NK-92 treated with Interleukin-12 subunit alpha and Interleukin-12 subunit beta, amount 100 ng/mL, for 24 hours (cell line): ENCODE measurements at regions not wholly inside any gene's neighbourhood (a gene's known extent, or its start where the extent isn't known, plus 50 kb on each side); places are given as distances from the start of the nearest gene placed in this dataset.
"Not testable (repeated sequence)": the region's sequence is repeated elsewhere in the genome, so short reads cannot be mapped to it uniquely, and the experiment has no call there.

Experiments used
- DNase-seq: peaks from one replicate; lab custom pipeline; 2025; lab: John Stamatoyannopoulos, UW

DNA sequence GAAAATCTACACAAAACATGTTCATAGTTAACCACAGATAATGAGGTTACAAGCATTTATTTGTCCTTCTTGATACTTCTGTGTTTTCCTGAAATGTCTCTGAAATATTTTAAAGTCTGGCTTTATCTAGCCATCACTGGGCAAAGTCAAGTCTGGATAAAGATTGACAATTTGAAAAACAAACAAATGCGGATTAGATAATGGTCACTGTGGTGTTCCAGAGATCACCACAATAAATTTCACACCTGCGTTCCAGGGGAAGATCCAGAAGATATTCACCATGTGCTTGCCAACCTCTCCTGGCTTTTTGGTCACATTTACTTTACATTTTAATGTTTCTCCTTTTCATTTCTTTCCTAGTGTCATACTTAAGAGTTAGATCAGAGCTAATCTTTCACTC is 109.7 kb upstream of the CCDC28A start:
- no peak for DNase-seq

DNA sequence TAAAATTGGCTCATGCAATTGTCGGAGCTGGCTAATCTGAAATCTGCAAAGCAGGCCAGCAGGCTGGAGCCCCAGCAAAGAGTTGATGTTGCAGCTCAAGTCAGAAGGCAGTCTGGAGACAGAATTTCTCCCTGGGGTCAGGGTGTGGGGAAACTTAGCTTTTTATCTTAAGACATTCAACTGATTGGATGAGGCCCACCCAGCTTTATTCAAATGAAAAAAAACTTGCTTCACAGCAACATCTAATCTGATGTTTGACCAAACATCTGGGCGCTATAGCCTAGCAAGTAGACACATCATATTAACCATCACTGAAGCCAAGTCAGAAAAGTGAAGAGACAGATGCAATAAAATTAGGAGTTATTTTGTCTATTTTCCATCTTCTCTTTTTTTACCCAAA is 108.8 kb upstream of the CCDC28A start:
- DNase-seq: no peak

DNA sequence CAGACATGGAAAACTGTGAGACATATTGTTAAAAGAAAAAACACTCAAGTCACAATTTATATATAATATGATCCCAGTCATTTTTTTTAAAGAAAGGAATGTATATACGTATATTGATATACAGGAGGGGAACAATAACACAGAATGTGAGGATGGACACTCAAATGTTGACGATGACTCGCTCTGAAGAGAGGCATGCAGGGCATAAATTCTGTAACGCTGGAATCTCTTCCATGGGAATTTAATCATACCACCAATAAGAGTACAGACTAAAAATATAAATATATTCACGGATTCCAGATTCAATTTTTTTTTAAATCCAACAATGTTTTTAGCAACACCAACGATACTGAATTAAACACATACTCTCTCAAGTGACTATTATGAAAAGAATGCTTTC is 106.9 kb upstream of the CCDC28A start:
- no peak for DNase-seq

DNA sequence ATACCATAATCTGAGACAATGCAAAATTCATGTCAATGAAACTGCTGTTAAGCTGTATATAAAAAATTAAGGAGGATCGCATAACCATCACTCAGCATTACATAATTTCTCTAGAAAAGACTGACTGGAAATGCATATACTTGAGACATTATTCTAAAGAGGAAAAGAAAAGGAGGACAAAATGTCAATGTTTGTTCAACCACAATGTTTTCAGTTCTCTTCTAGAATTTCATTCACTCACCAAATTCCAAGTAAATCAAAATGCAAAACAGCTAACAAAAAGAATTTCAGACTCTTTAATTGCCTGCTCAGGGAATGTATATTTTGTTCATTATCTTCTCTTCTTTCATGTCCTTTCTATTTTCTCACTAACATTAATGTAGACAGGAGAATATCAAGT is 106.2 kb upstream of the CCDC28A start:
- no peak for DNase-seq

DNA sequence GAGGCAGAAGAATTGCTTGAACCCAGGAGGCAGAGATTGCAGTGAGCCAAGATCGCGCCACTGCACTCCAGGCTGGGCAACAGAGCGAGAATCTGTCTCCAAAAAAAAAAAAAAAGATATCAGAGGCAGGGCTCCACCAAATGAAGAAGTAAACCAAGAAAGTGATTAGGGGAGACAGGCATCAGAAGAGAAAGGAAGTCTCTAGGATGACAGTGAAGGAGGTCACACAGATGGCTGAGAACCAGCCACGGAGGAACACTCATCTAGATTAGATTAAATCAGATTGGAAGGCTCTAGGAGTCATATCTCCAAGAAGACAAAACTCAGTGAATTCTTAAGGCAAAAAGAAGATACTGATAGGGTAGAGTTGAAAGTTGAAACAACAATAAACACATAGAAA is 102.2 kb upstream of the CCDC28A start:
- DNase-seq: no peak

DNA sequence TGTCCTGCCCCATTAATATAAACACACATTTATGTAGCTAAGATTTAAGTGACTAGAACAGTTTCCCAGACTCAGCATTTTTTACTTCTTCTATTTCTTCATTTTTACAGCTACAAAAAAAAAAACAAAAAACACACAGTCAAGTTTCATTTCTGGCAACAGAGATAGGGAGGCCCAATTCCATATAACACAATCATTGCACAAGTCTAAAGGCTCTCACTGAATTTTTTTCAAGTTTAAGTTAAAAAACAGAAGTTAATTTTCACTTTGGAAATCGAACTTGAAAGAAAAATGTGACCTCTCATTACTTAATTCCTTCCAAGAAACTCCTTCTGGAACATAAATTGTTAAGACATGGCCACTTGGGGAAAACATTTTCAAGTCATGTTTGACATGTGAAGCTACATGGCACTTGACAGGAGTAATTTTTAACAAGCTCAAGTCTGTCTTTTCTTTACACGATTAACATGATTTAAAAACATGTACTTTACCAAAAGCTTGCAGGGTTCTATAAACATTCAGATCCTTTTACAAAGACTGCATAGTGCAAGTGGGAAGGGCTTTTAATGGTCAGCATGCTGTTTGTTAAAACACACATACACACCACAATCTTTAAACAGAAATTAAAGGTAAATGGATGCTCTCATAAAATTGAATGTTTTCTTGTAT is 100.1 kb upstream of the CCDC28A start:
- no peak for DNase-seq

DNA sequence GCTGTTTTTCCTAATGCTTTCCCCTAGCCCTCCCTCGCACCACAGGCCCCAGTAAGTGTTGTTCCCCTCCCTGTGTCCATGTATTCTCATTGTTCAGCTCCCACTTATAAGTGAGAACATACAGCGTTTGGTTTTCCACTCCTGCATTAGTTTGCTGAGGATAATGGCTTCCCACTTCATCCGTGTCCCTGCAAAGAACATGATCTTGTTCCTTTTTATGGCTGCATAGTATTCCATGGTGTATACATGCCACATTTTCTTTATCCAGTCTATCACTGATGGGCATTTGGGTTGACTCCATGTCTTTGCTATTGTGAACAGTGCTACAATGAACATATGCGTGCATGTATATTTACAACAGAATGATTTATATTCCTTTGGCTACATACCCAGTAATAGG is 99.1 kb upstream of the CCDC28A start:
- DNase-seq: not testable (repeated sequence)

DNA sequence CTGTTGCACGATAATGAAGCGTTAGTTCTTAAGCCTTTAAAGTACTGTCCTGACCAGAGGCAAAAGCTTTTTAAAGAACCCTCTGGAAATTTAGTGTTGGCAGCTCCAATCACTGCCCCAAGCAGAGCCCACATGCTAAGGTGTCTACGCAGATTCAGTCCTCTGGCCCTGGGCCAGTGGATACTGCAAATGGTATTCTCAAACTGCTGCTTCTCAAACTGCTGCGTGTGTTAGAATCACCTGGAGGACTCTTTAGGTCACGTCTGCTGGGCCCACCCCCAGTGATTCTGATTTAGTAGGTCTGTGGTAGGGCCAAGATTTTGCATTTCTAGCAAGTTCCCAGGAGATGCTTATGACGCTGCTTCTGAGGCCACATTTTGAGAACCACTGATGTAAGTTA is 96.0 kb upstream of the CCDC28A start:
- no peak for DNase-seq

DNA sequence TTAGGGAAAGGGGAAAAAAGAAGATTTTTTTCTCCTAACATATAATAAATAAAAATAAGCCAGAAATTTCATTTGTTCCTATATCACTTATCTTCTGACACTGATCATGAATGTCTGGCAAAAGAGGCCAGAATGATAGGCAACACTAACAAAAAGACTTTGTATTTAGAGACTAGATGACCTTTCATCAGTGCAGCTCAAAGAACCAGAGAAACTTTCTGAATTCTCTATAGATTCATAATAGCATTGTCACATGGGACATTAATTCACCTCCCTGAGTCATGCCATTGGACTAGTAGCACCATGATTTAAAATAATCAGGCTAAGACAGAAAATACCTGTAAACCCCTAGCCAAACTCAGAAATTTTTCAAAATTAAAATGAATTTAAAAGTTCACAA is 95.4 kb upstream of the CCDC28A start:
- no peak for DNase-seq

DNA sequence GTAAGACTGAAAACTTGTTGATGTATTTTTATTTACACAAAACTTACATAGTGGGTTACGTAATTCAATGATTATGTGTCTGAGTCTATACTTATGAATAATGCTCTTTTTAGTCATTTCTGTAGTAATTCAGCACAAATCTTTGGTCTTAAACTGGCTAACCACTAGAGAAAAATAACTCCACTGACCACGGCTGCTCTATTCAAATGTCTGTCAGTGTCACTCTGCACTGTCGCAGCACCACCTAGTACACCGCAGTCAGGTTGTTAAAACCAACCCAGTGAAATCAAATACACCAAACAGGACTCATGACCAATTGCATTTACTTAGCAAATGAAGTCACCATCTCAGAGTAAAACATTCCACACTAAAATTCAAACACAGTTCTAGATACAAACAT is 93.5 kb upstream of the CCDC28A start:
- no peak for DNase-seq

DNA sequence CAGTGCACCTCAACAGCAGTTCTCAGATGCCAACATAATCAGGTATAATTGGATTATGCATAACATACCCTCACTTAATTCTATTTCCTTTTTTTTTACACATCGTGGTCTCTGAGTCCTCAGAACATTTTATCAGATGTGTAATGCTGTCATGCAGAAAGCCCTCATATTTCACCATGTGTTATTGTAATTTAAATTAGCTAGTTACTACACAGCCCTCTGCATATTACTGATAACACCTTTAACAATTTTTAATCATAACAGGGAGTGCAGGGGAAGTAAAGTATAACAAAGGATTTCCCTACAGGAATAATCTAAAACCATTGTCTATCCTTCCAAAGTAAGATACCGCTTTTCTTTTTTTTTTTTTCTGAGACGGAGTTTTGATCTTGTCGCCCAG is 91.9 kb upstream of the CCDC28A start:
- no peak for DNase-seq

DNA sequence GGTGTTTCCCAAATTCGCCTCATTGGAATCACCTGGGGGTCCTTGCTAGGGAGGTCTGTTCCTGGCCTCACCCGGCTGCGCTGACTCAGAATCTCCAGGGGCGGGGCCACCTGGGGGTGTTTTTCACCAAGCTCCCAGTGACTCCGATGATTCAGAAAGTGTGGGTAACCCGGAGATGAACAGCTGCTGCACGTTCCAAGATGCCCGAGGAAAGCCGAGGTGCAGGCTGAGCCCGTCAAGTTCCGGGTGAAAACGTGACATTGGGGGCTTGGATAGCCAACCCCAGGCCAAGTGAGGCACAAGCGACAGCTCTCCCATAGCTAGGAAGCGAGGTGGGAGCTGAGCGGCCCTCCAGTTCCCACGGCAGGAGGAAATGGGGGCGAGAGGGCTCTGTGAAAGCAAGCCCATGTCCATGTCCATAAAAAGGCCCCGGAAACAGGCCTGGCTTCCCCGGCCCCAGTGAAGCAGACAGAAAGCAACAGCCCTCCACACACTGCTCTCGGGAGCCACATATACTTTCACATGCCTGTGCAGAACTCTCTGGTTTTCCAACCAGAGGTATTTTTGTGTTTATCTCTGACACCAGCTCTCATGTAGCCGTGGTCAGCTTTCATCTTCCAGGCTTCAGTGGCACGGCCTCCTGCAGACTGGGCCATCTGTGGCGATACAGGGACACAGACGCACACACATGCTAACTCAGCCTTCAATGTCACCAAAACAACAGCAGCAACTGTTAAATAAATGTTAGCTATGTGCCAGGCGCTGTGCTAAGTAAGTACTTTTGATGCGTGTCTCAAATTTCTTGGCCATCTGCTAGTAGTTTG is 90.7 kb upstream of the CCDC28A start:
- no peak for DNase-seq

DNA sequence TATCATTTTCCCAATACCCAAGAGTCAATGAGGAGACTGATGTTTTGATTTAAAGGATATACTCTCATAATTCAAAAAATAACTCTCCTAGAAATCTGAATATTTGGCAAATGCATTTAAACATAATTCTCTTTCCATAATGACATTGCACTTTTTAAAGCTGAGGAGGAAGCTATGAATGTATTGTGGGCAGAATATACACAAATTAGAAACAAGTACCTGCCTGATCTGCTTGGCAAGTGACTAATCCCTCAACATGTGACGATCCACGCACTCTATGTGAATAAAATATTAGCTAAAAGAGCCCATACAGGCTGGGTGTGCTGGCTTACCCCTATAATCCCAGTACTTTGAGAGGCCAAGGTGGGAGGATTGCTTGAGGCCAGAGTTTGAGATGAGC is 88.3 kb upstream of the CCDC28A start:
- DNase-seq: no peak

DNA sequence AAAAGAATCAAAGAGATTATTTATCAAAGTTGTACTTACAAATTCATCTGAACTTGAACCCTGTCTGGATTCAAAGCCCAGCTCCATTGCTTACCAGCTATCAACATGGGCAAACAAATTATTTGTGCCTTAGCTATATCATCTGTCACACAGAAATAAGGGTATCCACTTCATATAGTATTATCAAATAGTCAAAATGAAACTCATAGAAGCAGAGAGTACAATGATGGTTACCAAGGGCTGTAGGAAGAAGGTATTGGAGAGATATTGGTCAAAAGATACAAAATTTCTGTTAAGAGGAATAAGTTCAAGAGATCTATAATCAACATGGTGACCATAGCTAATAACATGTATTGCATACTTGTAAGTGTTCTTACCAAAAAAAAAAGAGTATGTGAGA is 87.8 kb upstream of the CCDC28A start:
- DNase-seq: no peak

DNA sequence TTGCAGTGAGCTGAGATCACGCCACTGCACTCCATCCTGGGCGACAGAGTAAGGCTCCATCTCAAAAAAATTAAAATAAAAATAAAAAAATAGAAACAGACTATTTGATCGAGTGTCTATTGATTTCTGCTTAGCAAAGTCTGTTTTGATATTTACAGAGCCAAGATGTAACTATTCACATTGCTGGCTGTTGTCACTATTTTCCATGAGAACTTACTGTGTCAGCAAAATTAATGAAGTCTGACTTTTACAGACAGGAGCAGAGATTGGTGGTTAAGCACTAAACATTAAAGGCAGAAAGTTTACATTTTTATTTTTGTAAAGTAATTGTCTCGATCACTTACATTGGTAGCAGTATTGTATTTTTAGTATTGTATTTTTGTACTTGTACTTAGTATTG is 85.0 kb upstream of the CCDC28A start:
- DNase-seq: no peak

DNA sequence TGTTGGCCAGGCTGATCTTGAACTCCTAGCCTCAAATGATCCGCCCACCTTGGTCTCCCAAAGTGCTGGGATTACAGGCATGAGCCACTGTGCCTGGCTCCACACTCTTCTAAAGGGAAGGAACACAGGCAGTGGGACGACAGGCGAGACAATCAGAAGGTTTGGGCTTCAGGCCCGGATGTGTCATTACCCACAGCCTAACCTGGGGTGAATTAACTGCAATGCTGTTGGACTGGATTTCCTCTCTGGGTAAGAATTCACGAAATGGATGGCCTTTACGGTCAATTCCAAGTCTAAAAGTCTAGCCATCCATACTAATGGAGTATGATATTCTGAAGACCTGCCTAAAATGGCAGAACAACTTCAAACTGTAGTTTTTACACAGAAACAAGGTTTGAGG is 83.7 kb upstream of the CCDC28A start:
- DNase-seq: no peak

DNA sequence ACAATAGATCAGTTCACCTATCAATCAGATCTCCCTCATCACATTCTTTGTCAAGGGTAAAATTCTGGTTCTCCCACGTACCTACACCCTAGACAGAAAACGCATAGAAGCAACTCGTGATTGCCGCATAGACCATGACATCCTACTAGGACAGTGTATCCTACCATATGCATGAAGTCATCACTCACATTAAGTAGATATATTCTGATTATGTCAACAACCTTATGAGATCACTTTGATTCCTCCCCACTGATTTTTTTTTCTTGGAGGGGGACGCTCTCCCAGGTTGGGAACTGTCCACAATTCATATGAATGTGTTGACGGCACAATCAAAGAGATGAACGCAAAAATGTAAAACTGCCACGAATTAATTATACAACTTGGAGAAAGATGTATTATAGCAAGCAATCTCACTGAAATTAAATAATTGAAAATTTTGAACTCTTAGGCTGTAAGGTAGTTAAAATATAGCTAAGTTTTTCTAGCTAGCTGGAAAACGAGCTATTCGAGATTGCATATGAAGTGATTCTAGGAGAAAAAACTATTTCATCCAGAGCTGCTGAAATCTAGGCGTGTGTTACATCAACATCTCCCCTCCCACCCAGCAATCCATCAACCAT is 82.5 kb upstream of the CCDC28A start:
- DNase-seq: no peak

DNA sequence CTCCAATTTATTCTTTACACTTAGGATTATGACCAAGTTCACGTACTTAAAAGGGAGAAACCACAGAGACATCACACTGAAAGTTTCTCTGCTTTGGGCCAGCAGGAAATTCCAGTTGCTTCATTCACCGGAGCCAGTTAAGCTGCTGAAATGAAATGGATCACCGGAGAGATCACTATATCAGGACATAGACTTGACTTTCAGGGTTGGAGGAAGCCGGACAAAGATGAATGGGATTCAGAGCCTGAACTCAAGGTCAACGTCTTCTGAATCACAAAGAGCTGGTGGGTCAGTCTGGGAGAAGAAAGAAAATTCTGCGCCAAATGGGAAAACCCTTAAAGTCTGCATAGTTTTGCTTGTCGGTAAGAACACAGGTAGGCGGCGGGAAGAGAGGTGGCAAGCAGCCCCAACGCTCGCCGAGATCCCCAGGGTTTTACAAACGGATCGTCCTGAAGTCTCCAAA is 81.9 kb upstream of the CCDC28A start:
- no peak for DNase-seq

DNA sequence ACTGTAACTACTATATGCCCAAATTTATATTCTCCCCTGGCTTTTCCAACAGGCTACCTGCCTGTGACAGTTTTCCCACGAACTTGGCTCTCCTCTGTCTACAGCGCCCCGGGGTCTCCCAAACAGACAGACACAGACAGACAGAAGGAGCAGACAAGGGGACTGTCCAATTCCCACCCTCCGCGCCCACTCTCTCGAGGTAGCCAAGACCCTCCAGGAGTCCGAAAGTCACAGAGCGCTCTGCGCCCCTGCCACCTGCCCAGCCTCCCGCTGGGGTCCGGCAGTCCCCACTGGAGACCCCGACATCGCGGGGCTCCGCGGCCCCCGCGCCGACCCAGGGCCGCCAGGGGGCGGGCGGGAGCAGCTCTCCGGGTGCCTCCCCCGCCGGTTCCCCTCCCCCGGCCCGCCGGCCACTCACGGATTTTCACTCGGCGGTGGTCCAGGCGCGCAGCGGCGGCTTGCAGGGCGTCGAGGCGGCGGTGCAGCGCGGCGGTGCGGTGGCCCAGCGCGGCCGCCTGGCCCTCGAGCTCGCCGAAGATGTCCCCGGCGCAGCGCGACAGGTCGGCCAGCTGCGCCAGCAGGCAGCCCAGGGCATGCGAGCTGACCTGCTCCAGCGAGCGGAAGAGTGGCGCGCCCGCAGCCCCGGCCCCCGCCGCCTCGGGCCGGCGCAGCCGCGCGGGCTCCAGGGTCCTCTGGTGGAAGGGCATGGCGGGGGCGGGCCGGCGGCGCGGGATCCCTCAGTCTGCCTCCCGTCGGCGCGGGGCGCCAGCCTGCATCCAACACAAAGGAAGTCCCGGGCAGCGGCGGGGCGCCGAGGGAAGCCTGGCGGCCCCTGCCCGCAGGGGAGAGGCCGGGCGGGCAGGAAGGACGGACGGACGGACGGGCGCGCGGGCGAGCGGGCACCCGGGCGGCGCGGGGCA is 81.3 kb upstream of the CCDC28A start:
- no peak for DNase-seq

DNA sequence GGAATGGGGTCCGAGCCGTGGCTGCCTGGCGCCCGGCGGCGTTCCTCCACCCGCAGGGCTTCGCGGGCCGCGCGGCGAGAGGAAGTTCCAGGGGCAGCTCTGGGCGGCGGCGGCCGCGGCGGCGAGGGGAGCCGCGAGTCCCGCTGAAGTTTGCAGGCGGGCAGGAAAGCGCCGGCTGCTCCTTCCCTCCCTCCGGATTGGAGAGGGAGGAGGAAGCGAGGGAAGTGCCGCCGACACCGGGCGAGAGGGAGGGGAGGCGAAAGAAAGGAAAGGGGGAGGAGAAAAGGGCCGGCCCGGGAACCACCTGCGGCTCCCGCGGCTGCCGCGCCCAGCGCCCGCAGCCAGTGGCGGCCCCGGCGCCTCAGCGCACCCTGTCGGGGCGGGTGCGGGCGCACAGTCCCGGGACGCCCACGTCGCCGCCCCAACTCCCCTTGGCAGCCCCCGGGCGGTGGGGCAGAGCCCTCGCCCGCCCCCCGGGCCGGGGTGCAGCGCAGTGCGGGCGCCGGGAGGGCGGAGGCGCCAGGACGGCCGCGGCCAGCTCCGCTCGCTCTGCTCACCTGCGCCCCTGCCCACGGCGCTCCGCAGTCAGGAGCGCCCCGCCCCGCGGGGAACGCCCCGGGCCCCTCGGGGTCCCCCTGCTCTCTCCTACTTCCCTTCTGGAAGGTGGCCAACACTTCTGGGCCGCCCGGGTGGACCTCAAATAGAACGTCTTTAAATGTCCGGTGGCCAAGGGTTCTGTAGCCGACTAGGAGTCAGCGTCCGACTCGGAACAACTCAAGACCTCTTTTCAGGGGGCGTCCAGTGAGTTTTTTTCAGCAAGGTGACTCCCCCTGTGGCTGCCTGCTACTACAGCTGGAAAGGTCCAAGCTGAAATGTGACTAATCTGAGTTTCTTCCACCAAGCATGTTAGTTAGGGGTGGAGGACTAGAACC is 80.3 kb upstream of the CCDC28A start:
- DNase-seq: no peak

DNA sequence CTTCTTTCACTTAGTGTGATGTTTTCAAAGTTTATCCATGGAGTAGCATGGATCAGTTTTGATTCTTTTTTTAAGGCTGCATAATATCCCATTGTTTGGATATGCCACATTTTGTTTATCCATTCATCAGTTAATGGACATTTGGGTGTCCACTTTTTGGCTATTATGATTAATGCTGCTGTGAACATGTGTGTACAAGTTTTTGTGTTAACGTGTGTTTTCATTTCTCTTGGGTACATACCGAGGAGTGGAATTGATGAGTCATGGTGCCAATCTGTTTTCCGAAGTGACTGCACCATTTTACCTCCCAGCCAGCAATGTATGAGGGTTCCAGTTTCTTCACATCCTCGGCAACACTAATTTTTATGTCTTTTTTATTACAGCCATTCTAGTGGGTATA is 78.4 kb upstream of the CCDC28A start:
- no peak for DNase-seq
